ENCODE measurements at regions not wholly inside any gene's neighbourhood (a gene's known extent, or its start where the extent isn't known, plus 50 kb on each side); places are given as distances from the start of the nearest gene placed in this dataset.

DNA sequence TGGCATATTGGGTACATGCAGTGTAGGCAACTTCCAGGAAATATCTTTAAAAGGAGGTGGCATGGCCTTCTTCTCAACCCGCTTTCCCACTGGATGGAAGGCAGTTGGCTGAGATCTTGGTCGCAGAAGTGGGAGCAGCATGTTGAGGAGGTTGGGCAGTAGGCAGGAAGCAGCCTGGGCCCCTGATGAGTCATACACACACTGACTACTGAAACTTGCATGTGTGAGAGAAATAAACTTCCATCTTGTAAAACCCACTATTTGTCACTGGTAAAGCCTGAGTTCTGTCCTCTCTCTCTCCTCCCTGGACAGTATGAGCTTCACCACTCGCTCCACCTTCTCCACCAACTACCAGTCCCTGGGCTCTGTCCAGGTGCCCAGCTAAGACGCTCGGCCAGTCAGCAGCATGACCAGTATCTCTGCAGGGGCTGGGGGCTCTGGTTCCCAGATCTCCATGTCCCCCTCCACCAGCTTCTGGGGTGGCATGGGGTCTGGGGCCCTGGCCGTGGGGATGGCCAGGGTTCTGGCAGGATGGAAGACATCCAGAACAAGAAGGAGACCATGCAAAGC lies 233.8 kb upstream of the SPRED2 start:
- H3K27me3 ChIP-seq (ENCODE audit: control insufficient read depth, insufficient read depth, low read length): peaks cover 3% of the 10 kb centered on the region
- H3K9me3 ChIP-seq (ENCODE audit: control insufficient read depth, low read length): no peaks in the 10 kb centered on the region
- TF ChIP-seq CTCF (IDR thresholded peaks at IDR 0.05): no peak
- H3K4me1 ChIP-seq: no peaks in the 10 kb centered on the region
- no peak overlapping the region for H3K4me3 ChIP-seq (ENCODE audit: low read depth, low read length)
- no peak overlapping the region for H3K9ac ChIP-seq
- H3K36me3 ChIP-seq (ENCODE audit: control insufficient read depth, insufficient read depth, low read length): no peaks in the 10 kb centered on the region
- H2AFZ ChIP-seq: no peak overlapping the region
- H3K79me2 ChIP-seq: no peaks in the 10 kb centered on the region
- H3K4me2 ChIP-seq (ENCODE audit: low read length): no peak overlapping the region
- H3K27ac ChIP-seq: no peak overlapping the region

DNA sequence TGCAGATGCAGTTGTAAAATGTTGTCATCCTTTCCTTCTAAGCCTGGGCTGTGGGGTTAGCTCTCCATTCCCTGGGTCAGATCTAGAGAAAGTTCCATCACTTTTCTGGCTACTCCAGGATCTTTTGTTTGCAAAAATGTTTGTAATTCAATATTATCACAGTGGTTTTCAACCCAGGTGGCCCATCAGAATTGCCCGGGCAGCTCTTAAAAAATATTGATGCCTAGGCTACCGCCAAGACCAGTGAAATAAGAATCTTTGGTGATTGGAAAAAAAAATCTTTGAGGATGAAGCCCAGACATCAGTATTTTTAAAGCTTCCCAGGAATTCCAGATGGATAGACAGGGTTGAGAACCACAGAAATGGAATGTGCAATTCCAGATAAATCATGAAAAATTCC lies 232.5 kb upstream of the SPRED2 start:
- Histone ChIP-seq H3K4me2 (ENCODE audit: low read length) (no peak overlapping the region), H3K36me3 (ENCODE audit: control insufficient read depth, insufficient read depth, low read length) (no peaks in the 10 kb centered on the region), H3K79me2 (no peaks in the 10 kb centered on the region), H2AFZ (no peak overlapping the region), H3K27me3 (ENCODE audit: control insufficient read depth, insufficient read depth, low read length) (peaks cover 3% of the 10 kb centered on the region), H3K4me1 (no peaks in the 10 kb centered on the region), H3K27ac (no peak overlapping the region), H3K4me3 (ENCODE audit: low read depth, low read length) (no peak overlapping the region), H3K9ac (no peak overlapping the region), H3K9me3 (ENCODE audit: control insufficient read depth, low read length) (no peaks in the 10 kb centered on the region)
- no peak for TF ChIP-seq CTCF (IDR thresholded peaks at IDR 0.05)

DNA sequence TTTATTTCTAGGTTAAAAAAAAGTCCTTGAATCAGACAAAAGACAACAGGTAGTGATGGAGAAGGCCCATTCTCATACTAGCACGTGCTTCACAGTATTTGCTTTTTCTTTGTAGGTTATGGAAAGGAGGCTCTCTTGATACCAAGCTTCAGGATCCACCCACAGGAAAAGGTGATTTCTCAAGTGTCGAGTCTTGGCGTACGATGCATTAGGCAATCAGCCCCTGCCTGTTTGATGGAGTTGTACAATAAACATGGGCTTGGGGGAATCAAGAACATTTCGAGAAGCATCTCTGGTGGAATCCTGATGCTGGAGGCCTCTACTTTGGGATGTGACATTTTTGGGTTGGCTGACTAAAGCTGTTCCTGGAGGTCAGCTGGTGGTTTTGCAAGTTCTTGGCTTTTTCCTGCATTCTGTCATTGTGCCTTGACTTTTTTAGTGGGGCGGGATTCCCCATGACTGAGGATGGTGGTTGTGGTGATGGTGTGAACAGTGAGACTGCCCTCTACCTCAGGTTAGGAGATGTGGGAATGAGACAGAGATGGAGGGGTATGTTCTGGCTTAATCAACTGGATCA lies 231.5 kb upstream of the SPRED2 start:
- no peak overlapping the region for H3K9ac ChIP-seq

GRCh38 chr2:65662654-65663432 lies 230.4 kb upstream of the SPRED2 start:
- Histone ChIP-seq H3K27ac (no peak overlapping the region), H3K79me2 (no peaks in the 10 kb centered on the region), H3K4me1 (no peaks in the 10 kb centered on the region), H3K9ac (no peak overlapping the region), H3K4me3 (ENCODE audit: low read depth, low read length) (no peak overlapping the region), H3K36me3 (ENCODE audit: control insufficient read depth, insufficient read depth, low read length) (no peaks in the 10 kb centered on the region), H2AFZ (no peak overlapping the region), H3K9me3 (ENCODE audit: control insufficient read depth, low read length) (no peaks in the 10 kb centered on the region), H3K4me2 (ENCODE audit: low read length) (no peak overlapping the region), H3K27me3 (ENCODE audit: control insufficient read depth, insufficient read depth, low read length) (peaks cover 3% of the 10 kb centered on the region)
- no peak for TF ChIP-seq CTCF (IDR thresholded peaks at IDR 0.05)

More for the DNA sequence above, 231.5 kb upstream of the SPRED2 start:
- Histone ChIP-seq H3K36me3 (ENCODE audit: control insufficient read depth, insufficient read depth, low read length) (no peaks in the 10 kb centered on the region), H3K4me3 (ENCODE audit: low read depth, low read length) (no peak overlapping the region), H2AFZ (no peak overlapping the region), H3K79me2 (no peaks in the 10 kb centered on the region), H3K4me2 (ENCODE audit: low read length) (no peak overlapping the region), H3K4me1 (no peaks in the 10 kb centered on the region), H3K27me3 (ENCODE audit: control insufficient read depth, insufficient read depth, low read length) (peaks cover 3% of the 10 kb centered on the region), H3K9me3 (ENCODE audit: control insufficient read depth, low read length) (no peaks in the 10 kb centered on the region), H3K27ac (no peak overlapping the region)
- TF ChIP-seq CTCF (IDR thresholded peaks at IDR 0.05): no peak
